ENCODE measurements at regions not wholly inside any gene's neighbourhood (a gene's known extent, or its start where the extent isn't known, plus 50 kb on each side); places are given as distances from the start of the nearest gene placed in this dataset.

DNA sequence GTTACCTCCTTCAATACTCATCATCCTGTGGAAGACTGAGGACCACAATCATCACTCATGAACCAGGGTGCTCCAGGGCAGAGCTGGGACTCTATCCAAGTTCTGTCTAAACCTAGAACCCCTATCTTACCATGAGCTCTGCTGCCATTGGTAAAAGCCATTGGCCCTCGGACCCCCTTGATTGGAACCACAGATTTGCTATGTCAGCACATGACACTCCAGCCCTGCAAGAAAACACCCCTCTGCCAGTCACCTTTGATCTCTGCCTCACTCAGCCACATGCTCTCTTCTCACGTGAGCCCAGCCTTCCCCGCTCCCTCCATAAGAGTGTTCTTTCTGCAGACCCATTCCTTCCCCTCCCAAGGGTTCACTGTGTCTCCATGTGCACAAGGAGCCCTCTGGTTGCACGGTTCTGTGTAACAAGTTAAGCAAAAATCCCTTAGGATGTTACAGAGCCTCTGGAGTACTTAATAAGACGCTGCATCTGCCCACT is 468.8 kb upstream of the DYNLRB2 start:
- no peaks in the 10 kb centered on the region for H3K79me2 ChIP-seq (ENCODE audit: insufficient read depth, low read length)
- TF ChIP-seq EZH2phosphoT487 (conservative IDR thresholded peaks at IDR 0.05; ENCODE audit: low read length): no peak
- TF ChIP-seq, protein P1, sequence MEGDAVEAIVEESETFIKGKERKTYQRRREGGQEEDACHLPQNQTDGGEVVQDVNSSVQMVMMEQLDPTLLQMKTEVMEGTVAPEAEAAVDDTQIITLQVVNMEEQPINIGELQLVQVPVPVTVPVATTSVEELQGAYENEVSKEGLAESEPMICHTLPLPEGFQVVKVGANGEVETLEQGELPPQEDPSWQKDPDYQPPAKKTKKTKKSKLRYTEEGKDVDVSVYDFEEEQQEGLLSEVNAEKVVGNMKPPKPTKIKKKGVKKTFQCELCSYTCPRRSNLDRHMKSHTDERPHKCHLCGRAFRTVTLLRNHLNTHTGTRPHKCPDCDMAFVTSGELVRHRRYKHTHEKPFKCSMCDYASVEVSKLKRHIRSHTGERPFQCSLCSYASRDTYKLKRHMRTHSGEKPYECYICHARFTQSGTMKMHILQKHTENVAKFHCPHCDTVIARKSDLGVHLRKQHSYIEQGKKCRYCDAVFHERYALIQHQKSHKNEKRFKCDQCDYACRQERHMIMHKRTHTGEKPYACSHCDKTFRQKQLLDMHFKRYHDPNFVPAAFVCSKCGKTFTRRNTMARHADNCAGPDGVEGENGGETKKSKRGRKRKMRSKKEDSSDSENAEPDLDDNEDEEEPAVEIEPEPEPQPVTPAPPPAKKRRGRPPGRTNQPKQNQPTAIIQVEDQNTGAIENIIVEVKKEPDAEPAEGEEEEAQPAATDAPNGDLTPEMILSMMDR (IDR thresholded peaks at IDR 0.05; ENCODE audit: insufficient read depth, low read length, poor library complexity, severe bottlenecking): no peak
- no peaks in the 10 kb centered on the region for H3K27me3 ChIP-seq (ENCODE audit: low read length)
- H3K9me3 ChIP-seq (ENCODE audit: insufficient read depth, low read length): no peaks in the 10 kb centered on the region
- H3K9ac ChIP-seq (ENCODE audit: low read length): no peak overlapping the region
- H3K27ac ChIP-seq (ENCODE audit: low read depth, low read length): no peak overlapping the region
- H3K4me2 ChIP-seq (ENCODE audit: low read depth, low read length, poor library complexity, severe bottlenecking): no peak overlapping the region
- no peaks in the 10 kb centered on the region for H3F3A ChIP-seq (ENCODE audit: insufficient read depth)
- H2AFZ ChIP-seq (ENCODE audit: low read depth, low read length, severe bottlenecking): no peak overlapping the region
- H3K4me3 ChIP-seq (ENCODE audit: insufficient read depth, low read length, poor library complexity, severe bottlenecking): no peak overlapping the region
- H3K36me3 ChIP-seq (ENCODE audit: low read length): no peaks in the 10 kb centered on the region
- H3K9me2 ChIP-seq (replicated peaks; ENCODE audit: insufficient read depth, low read length): no peaks in the 10 kb centered on the region
- H4K20me1 ChIP-seq (ENCODE audit: low read depth, low read length): no peaks in the 10 kb centered on the region

GRCh38 chr16:80066805-80067580 is 466.5 kb upstream of the MAF start:
- TF ChIP-seq, protein P1 (IDR thresholded peaks at IDR 0.05; ENCODE audit: insufficient read depth, low read length, poor library complexity, severe bottlenecking): no peak
- no peak for TF ChIP-seq EZH2phosphoT487 (conservative IDR thresholded peaks at IDR 0.05; ENCODE audit: low read length)
- H3K9me3 ChIP-seq (ENCODE audit: insufficient read depth, low read length): no peaks in the 10 kb centered on the region
- no peaks in the 10 kb centered on the region for H3K9me2 ChIP-seq (replicated peaks; ENCODE audit: insufficient read depth, low read length)
- H3K9ac ChIP-seq (ENCODE audit: low read length): no peak overlapping the region
- no peak overlapping the region for H3K4me2 ChIP-seq (ENCODE audit: low read depth, low read length, poor library complexity, severe bottlenecking)
- H3K79me2 ChIP-seq (ENCODE audit: insufficient read depth, low read length): no peaks in the 10 kb centered on the region
- H3K36me3 ChIP-seq (ENCODE audit: low read length): no peaks in the 10 kb centered on the region
- H3F3A ChIP-seq (ENCODE audit: insufficient read depth): no peaks in the 10 kb centered on the region
- no peaks in the 10 kb centered on the region for H3K27me3 ChIP-seq (ENCODE audit: low read length)
- H3K27ac ChIP-seq (ENCODE audit: low read depth, low read length): no peak overlapping the region
- H2AFZ ChIP-seq (ENCODE audit: low read depth, low read length, severe bottlenecking): no peak overlapping the region
- no peak overlapping the region for H3K4me3 ChIP-seq (ENCODE audit: insufficient read depth, low read length, poor library complexity, severe bottlenecking)
- H4K20me1 ChIP-seq (ENCODE audit: low read depth, low read length): no peaks in the 10 kb centered on the region

GRCh38 chr16:80065541-80065940 is 465.0 kb upstream of the MAF start:
- no peaks in the 10 kb centered on the region for H3K36me3 ChIP-seq (ENCODE audit: low read length)
- H2AFZ ChIP-seq (ENCODE audit: low read depth, low read length, severe bottlenecking): no peak overlapping the region
- H3K4me2 ChIP-seq (ENCODE audit: low read depth, low read length, poor library complexity, severe bottlenecking): no peak overlapping the region
- H3K4me3 ChIP-seq (ENCODE audit: insufficient read depth, low read length, poor library complexity, severe bottlenecking): no peak overlapping the region
- no peaks in the 10 kb centered on the region for H3K79me2 ChIP-seq (ENCODE audit: insufficient read depth, low read length)
- no peaks in the 10 kb centered on the region for H3F3A ChIP-seq (ENCODE audit: insufficient read depth)
- H3K9me2 ChIP-seq (replicated peaks; ENCODE audit: insufficient read depth, low read length): no peaks in the 10 kb centered on the region
- TF ChIP-seq EZH2phosphoT487 (conservative IDR thresholded peaks at IDR 0.05; ENCODE audit: low read length): no peak
- TF ChIP-seq, protein P1 (IDR thresholded peaks at IDR 0.05; ENCODE audit: insufficient read depth, low read length, poor library complexity, severe bottlenecking): no peak
- H3K27me3 ChIP-seq (ENCODE audit: low read length): no peaks in the 10 kb centered on the region
- no peak overlapping the region for H3K9ac ChIP-seq (ENCODE audit: low read length)
- H3K9me3 ChIP-seq (ENCODE audit: insufficient read depth, low read length): no peaks in the 10 kb centered on the region
- no peaks in the 10 kb centered on the region for H4K20me1 ChIP-seq (ENCODE audit: low read depth, low read length)
- H3K27ac ChIP-seq (ENCODE audit: low read depth, low read length): no peak overlapping the region

All from SU-DHL-6 (cell line).